ENCODE measurements at regions not wholly inside any gene's neighbourhood (a gene's known extent, or its start where the extent isn't known, plus 50 kb on each side); places are given as distances from the start of the nearest gene placed in this dataset.

GRCh38 chr1:96009831-96010434 lies 711.7 kb upstream of the PTBP2 start:
- H3K4me3 ChIP-seq = no peak overlapping the region
- DNase-seq = no peak
- H3K9me3 ChIP-seq = no peaks in the 10 kb centered on the region
- whole genome bisulfite sequencing, 2 donors = 34 to 61% methylated on average over 3 of the region's 3 CpGs
- no peaks in the 10 kb centered on the region for H3K4me1 ChIP-seq
- H3K27me3 ChIP-seq = no peaks in the 10 kb centered on the region
- no peak overlapping the region for H3K27ac ChIP-seq
- TF ChIP-seq POLR2A (IDR thresholded peaks at IDR 0.05) (no peak), POLR2AphosphoS5 (IDR thresholded peaks at IDR 0.05) (no peak), EP300 (IDR thresholded peaks at IDR 0.05) (no peak), CTCF (IDR thresholded peaks at IDR 0.05) (no peak)
- intact Hi-C loops (cut with DNase I) = no loop called here
- no peaks in the 10 kb centered on the region for H3K36me3 ChIP-seq

GRCh38 chr1:96011606-96012005 lies 710.0 kb upstream of the PTBP2 start:
- H3K27ac ChIP-seq = no peak overlapping the region

GRCh38 chr1:96016219-96016618 lies 705.4 kb upstream of the PTBP2 start:
- no peak overlapping the region for H3K27ac ChIP-seq
- no peaks in the 10 kb centered on the region for H3K27me3 ChIP-seq
- H3K4me3 ChIP-seq = no peak overlapping the region
- intact Hi-C loops (cut with DNase I) = no loop called here
- TF ChIP-seq POLR2AphosphoS5 (IDR thresholded peaks at IDR 0.05) (no peak), EP300 (IDR thresholded peaks at IDR 0.05) (no peak), CTCF (IDR thresholded peaks at IDR 0.05) (no peak), POLR2A (IDR thresholded peaks at IDR 0.05) (no peak)
- H3K36me3 ChIP-seq = no peaks in the 10 kb centered on the region
- H3K4me1 ChIP-seq = no peaks in the 10 kb centered on the region
- DNase-seq = no peak
- no peaks in the 10 kb centered on the region for H3K9me3 ChIP-seq
- WGBS, 2 donors = 87 to 92% methylated on average over 3 of the region's 3 CpGs

More at GRCh38 chr1:96011606-96012005, 710.0 kb upstream of the PTBP2 start:
- TF ChIP-seq POLR2A (IDR thresholded peaks at IDR 0.05) (no peak), POLR2AphosphoS5 (IDR thresholded peaks at IDR 0.05) (no peak), EP300 (IDR thresholded peaks at IDR 0.05) (no peak), CTCF (IDR thresholded peaks at IDR 0.05) (no peak)
- intact Hi-C loops (cut with DNase I) = no loop called here
- Histone ChIP-seq H3K4me1 (no peaks in the 10 kb centered on the region), H3K27me3 (no peaks in the 10 kb centered on the region), H3K4me3 (no peak overlapping the region), H3K9me3 (no peaks in the 10 kb centered on the region), H3K36me3 (no peaks in the 10 kb centered on the region)
- no peak for DNase-seq
- 78 to 79% methylated on average over 4 of the region's 4 CpGs for WGBS, 2 donors

- H3K36me3 ChIP-seq = no peaks in the 10 kb centered on the region
- intact Hi-C loops (cut with DNase I) = no loop called here
- no peak overlapping the region for H3K27ac ChIP-seq
- no peaks in the 10 kb centered on the region for H3K9me3 ChIP-seq
- H3K4me3 ChIP-seq = no peak overlapping the region
- H3K4me1 ChIP-seq = no peaks in the 10 kb centered on the region
- DNase-seq = no peak
- TF ChIP-seq POLR2AphosphoS5 (IDR thresholded peaks at IDR 0.05) (no peak), EP300 (IDR thresholded peaks at IDR 0.05) (no peak), POLR2A (IDR thresholded peaks at IDR 0.05) (no peak), CTCF (IDR thresholded peaks at IDR 0.05) (no peak)
- H3K27me3 ChIP-seq = no peaks in the 10 kb centered on the region
Observed at GRCh38 chr1:96020378-96020777, 701.2 kb upstream of the PTBP2 start.

- H3K4me1 ChIP-seq = no peaks in the 10 kb centered on the region
- H3K4me3 ChIP-seq = no peak overlapping the region
- H3K36me3 ChIP-seq = no peaks in the 10 kb centered on the region
- no peak for DNase-seq
- H3K27ac ChIP-seq = no peak overlapping the region
- TF ChIP-seq CTCF (IDR thresholded peaks at IDR 0.05) (no peak), EP300 (IDR thresholded peaks at IDR 0.05) (no peak), POLR2AphosphoS5 (IDR thresholded peaks at IDR 0.05) (no peak), POLR2A (IDR thresholded peaks at IDR 0.05) (no peak)
- WGBS, 2 donors = 64 to 71% methylated on average over 1 of the region's 1 CpG
- intact Hi-C loops (cut with DNase I) = no loop called here
- no peaks in the 10 kb centered on the region for H3K9me3 ChIP-seq
- no peaks in the 10 kb centered on the region for H3K27me3 ChIP-seq
Observed at GRCh38 chr1:96025062-96025461, 696.5 kb upstream of the PTBP2 start.

All from sigmoid colon (tissue), 6 donors.